Transverse colon (tissue), 4 donors: ENCODE measurements at regions not wholly inside any gene's neighbourhood (a gene's known extent, or its start where the extent isn't known, plus 50 kb on each side); places are given as distances from the start of the nearest gene placed in this dataset.

Experiments
- CTCF ChIP-seq, 5 experiments: fragments of 200-600 bp in 3 of 5; fragments of 450-650 bp in 2 of 5; sonication (generic) in 3 of 5; IDR thresholded peaks; 1 replicate in 2 of 5; 2 replicates in 3 of 5; pipeline ENCODE4 v1.5.1; 2016 to 2017; ENCODE audit warnings: antibody characterized with exemption in 5 of 5, inconsistent platforms in 3 of 5, mild to moderate bottlenecking in 2 of 5, moderate library complexity in 1 of 5
- POLR2AphosphoS5 ChIP-seq, 3 donors: sonication (generic); formaldehyde crosslinking; IDR thresholded peaks; one replicate each; pipeline ENCODE4 v1.6.1; 2016; ENCODE audit warnings: antibody characterized with exemption in 3 of 3

DNA sequence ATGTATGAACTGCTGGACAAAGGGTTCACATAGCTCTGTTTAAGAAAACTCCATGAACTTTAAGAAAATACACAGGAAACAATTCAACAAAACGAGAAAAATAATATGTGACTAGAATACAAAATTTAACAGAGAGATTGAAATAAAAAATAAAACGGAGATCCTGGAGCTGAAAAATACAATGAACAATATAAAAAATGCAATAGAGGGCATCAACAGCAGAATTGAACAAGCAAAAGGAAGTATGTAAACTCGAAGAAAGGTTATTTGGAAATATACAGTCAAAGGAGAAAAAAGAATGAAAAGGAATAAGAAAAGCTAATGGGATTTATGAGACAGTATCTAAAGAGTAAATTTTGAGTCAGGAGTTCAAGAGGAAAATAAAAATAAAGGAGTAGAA lies 163.0 kb upstream of the DACH1 start:
- TF ChIP-seq CTCF (IDR thresholded peaks at IDR 0.05) (no peak), POLR2AphosphoS5 (IDR thresholded peaks at IDR 0.05) (no peak)
